Panc1 (cell line): ENCODE measurements at regions not wholly inside any gene's neighbourhood (a gene's known extent, or its start where the extent isn't known, plus 50 kb on each side); places are given as distances from the start of the nearest gene placed in this dataset.

Experiments used
- POLR2AphosphoS5 ChIP-seq: IDR thresholded peaks from 2 replicates; pipeline ENCODE4 v1.6.1; 2012; ENCODE audit warnings: mild to moderate bottlenecking, low read depth, low read length, moderate library complexity
- SIN3A ChIP-seq: IDR thresholded peaks from 2 replicates; pipeline ENCODE4 v1.6.1; 2012; ENCODE audit warnings: low read depth, mild to moderate bottlenecking, low read length, moderate library complexity, borderline replicate concordance; ENCODE audit not compliant: insufficient read depth
- TCF7L2 ChIP-seq: IDR thresholded peaks from 2 replicates; pipeline ENCODE4 v1.6.1; 2011; ENCODE audit warnings: mild to moderate bottlenecking, low read depth, low read length, inconsistent platforms
- TF ChIP-seq, protein P1 (sequence below): fragments of 450-650 bp; IDR thresholded peaks from 2 replicates; pipeline ENCODE4 v1.5.1; 2017; ENCODE audit warnings: mild to moderate bottlenecking
- TF ChIP-seq, protein P2 (sequence below), 2 experiments: IDR thresholded peaks; 2 replicates each; pipeline ENCODE4 v1.6.1; 2011 to 2012; ENCODE audit warnings: low read depth in 2 of 2, control low read depth in 1 of 2, low read length in 1 of 2, mild to moderate bottlenecking in 1 of 2, moderate library complexity in 1 of 2; ENCODE audit not compliant: insufficient read depth in 1 of 2

DNA sequence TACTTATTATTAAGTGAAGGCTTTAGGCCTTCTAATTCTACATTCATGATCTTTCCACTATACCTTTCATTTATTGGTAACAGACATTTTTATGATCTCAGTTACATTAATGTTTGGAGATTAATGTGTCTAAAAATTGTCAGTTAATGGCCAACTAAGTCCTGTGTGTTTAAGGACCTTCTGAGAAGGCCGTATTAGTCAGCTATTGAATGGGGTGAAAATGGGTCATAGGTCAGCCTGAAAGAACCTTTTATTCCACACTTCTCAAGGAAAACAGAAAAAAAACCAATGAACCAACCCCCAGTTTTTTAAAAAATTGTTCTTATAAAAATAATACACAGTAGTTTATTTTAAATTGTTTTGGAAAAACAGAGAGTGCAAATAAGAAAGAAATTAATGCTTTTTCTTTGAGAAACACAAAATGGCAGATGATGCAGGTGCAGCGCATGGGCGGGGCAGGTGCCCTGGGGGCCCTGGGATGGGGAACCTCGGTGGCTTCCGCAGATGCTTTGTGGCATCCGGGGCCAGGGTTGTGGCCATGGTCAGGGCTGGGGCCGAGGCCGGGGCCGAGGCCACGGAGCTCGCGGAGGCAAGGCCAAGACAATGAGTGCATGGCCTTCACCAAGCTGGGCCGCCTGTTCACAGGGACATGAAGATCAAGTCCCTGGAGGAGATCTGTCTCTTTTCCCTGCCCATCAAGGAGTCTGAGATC is 141.9 kb downstream of the SPATA31D1 start:
- TF ChIP-seq, protein P1, sequence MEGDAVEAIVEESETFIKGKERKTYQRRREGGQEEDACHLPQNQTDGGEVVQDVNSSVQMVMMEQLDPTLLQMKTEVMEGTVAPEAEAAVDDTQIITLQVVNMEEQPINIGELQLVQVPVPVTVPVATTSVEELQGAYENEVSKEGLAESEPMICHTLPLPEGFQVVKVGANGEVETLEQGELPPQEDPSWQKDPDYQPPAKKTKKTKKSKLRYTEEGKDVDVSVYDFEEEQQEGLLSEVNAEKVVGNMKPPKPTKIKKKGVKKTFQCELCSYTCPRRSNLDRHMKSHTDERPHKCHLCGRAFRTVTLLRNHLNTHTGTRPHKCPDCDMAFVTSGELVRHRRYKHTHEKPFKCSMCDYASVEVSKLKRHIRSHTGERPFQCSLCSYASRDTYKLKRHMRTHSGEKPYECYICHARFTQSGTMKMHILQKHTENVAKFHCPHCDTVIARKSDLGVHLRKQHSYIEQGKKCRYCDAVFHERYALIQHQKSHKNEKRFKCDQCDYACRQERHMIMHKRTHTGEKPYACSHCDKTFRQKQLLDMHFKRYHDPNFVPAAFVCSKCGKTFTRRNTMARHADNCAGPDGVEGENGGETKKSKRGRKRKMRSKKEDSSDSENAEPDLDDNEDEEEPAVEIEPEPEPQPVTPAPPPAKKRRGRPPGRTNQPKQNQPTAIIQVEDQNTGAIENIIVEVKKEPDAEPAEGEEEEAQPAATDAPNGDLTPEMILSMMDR, result no peak
- TF ChIP-seq POLR2AphosphoS5 (no peak), SIN3A (no peak), TCF7L2 (no peak)
- TF ChIP-seq, protein P2, sequence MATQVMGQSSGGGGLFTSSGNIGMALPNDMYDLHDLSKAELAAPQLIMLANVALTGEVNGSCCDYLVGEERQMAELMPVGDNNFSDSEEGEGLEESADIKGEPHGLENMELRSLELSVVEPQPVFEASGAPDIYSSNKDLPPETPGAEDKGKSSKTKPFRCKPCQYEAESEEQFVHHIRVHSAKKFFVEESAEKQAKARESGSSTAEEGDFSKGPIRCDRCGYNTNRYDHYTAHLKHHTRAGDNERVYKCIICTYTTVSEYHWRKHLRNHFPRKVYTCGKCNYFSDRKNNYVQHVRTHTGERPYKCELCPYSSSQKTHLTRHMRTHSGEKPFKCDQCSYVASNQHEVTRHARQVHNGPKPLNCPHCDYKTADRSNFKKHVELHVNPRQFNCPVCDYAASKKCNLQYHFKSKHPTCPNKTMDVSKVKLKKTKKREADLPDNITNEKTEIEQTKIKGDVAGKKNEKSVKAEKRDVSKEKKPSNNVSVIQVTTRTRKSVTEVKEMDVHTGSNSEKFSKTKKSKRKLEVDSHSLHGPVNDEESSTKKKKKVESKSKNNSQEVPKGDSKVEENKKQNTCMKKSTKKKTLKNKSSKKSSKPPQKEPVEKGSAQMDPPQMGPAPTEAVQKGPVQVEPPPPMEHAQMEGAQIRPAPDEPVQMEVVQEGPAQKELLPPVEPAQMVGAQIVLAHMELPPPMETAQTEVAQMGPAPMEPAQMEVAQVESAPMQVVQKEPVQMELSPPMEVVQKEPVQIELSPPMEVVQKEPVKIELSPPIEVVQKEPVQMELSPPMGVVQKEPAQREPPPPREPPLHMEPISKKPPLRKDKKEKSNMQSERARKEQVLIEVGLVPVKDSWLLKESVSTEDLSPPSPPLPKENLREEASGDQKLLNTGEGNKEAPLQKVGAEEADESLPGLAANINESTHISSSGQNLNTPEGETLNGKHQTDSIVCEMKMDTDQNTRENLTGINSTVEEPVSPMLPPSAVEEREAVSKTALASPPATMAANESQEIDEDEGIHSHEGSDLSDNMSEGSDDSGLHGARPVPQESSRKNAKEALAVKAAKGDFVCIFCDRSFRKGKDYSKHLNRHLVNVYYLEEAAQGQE (IDR thresholded peaks at IDR 0.05; ENCODE audit: insufficient read depth in 1 of 2, low read depth in 2 of 2, low read length in 1 of 2), result no peak
